Retina (tissue), 1 donor: ENCODE measurements at regions not wholly inside any gene's neighbourhood (a gene's known extent, or its start where the extent isn't known, plus 50 kb on each side); places are given as distances from the start of the nearest gene placed in this dataset.

ENCODE experiments used
- DNase-seq: peaks from one replicate; pipeline ENCODE4 v3.0.0-alpha.2; 2016

- no peak for DNase-seq
These were observed 186.5 kb downstream of the KLF13 start for GRCh38 chr15:31513178-31513577.

GRCh38 chr15:31516440-31516839 is 189.8 kb downstream of the KLF13 start:
- no peak for DNase-seq

GRCh38 chr15:31516874-31517273 is 190.2 kb downstream of the KLF13 start:
- DNase-seq, result no peak

GRCh38 chr15:31517711-31518110 is 191.1 kb downstream of the KLF13 start:
- DNase-seq, result no peak

- DNase-seq, result no peak
These were observed 195.4 kb downstream of the KLF13 start for GRCh38 chr15:31522028-31522427.

GRCh38 chr15:31523027-31523654 is 196.5 kb downstream of the KLF13 start:
- no peak for DNase-seq

- DNase-seq, result no peak
These were observed 197.0 kb downstream of the KLF13 start for GRCh38 chr15:31523655-31524049.

GRCh38 chr15:31525185-31525695 is 198.6 kb downstream of the KLF13 start:
- no peak for DNase-seq

- DNase-seq, result no peak
These were observed 199.5 kb downstream of the KLF13 start for GRCh38 chr15:31525988-31526665.

- no peak for DNase-seq
These were observed 200.5 kb downstream of the KLF13 start for GRCh38 chr15:31526916-31527690.

GRCh38 chr15:31528846-31529245 is 202.2 kb downstream of the KLF13 start:
- no peak for DNase-seq

- peak; percentile 33 for DNase-seq
These were observed 211.3 kb downstream of the KLF13 start for GRCh38 chr15:31537770-31538592.

GRCh38 chr15:31540633-31541032 is 214.0 kb downstream of the KLF13 start:
- no peak for DNase-seq

- DNase-seq, result no peak
These were observed 217.7 kb downstream of the KLF13 start for GRCh38 chr15:31544361-31544760.

GRCh38 chr15:31545257-31545656 is 218.6 kb downstream of the KLF13 start:
- DNase-seq, result no peak

GRCh38 chr15:31550211-31550977 is 223.8 kb downstream of the KLF13 start:
- no peak for DNase-seq

GRCh38 chr15:31551323-31551722 is 224.7 kb downstream of the KLF13 start:
- DNase-seq, result no peak

- DNase-seq, result no peak
These were observed 226.0 kb downstream of the KLF13 start for GRCh38 chr15:31552482-31553099.

GRCh38 chr15:31554261-31554660 is 227.6 kb downstream of the KLF13 start:
- DNase-seq, result no peak

GRCh38 chr15:31555022-31555421 is 228.4 kb downstream of the KLF13 start:
- DNase-seq, result no peak

GRCh38 chr15:31556494-31557150 is 230.0 kb downstream of the KLF13 start:
- no peak for DNase-seq
